ENCODE measurements at regions not wholly inside any gene's neighbourhood (a gene's known extent, or its start where the extent isn't known, plus 50 kb on each side); places are given as distances from the start of the nearest gene placed in this dataset.

DNA sequence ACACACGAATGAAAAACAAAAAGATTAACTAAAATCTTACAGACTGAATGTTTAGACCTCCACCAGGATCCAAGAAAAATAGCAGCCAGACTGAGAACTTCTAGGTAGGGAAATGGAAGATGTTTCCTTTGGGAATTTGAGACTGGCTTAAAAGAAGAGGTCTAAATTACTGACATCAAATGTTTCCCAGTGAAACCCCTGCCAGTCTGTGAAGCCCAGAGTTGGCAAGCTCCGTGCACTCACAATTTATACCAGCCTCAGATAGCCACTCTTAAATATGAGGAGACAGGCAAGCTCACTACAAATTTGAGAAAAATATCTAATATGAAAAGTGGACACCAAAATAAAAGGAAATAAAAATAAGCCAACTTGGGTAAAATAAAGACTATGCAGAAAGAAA is 700.5 kb upstream of the ZNF385D start:
- Histone ChIP-seq H2AFZ (ENCODE audit: low read length) (no peak overlapping the region), H2AK5ac (ENCODE audit: insufficient read length, low read length) (no peak overlapping the region), H3K4me2 (ENCODE audit: insufficient read depth, insufficient read length, low read length) (no peak overlapping the region), H2BK15ac (ENCODE audit: low read depth, low read length) (no peak overlapping the region), H2BK120ac (ENCODE audit: low read depth, low read length, poor library complexity, severe bottlenecking) (no peak overlapping the region), H2BK5ac (ENCODE audit: insufficient read length, low read length) (no peak overlapping the region), H3K27me3 (ENCODE audit: insufficient read depth, low read length) (no peaks in the 10 kb centered on the region), H3K27ac (ENCODE audit: insufficient read length, low read depth, low read length) (no peak overlapping the region), H3K14ac (ENCODE audit: insufficient read depth, low read length) (no peak overlapping the region), H3T11ph (ENCODE audit: low read length) (no peak overlapping the region), H3K23ac (ENCODE audit: insufficient read length, low read depth, low read length) (no peak overlapping the region), H4K20me1 (ENCODE audit: control insufficient read depth, insufficient read depth, insufficient read length) (no peaks in the 10 kb centered on the region), H3K79me1 (ENCODE audit: insufficient read depth, low read depth, low read length, poor library complexity, severe bottlenecking) (no peaks in the 10 kb centered on the region), H3K9me3 (ENCODE audit: control insufficient read depth, low read depth, low read length) (no peaks in the 10 kb centered on the region), H3K18ac (ENCODE audit: insufficient read length, low read depth, low read length) (no peak overlapping the region), H3K56ac (ENCODE audit: insufficient read length, low read depth, low read length) (no peak overlapping the region), H2BK20ac (ENCODE audit: low read depth, low read length, poor library complexity, severe bottlenecking) (no peak overlapping the region), H3K4ac (ENCODE audit: low read depth, low read length) (no peak overlapping the region), H4K91ac (ENCODE audit: insufficient read length, low read depth, low read length) (no peak overlapping the region), H4K8ac (replicated peaks; ENCODE audit: insufficient read length, low read depth, low read length) (no peak overlapping the region), H3K4me1 (ENCODE audit: insufficient read depth, low read length) (no peaks in the 10 kb centered on the region), H4K5ac (ENCODE audit: insufficient read length, low read depth, low read length) (no peak overlapping the region), H2BK12ac (ENCODE audit: insufficient read length, low read depth, low read length) (no peak overlapping the region), H3K23me2 (ENCODE audit: insufficient read length, low read depth, low read length, poor library complexity, severe bottlenecking) (no peaks in the 10 kb centered on the region), H3K79me2 (ENCODE audit: insufficient read depth, low read length) (no peaks in the 10 kb centered on the region), H3K9ac (ENCODE audit: extremely low read depth, insufficient read length, low read length) (no peak overlapping the region)
- Mint-ChIP-seq H3K9me3 (no peaks in the 10 kb centered on the region), H3K27ac (no peak overlapping the region), H3K36me3 (ENCODE audit: insufficient read depth in 1 of 3, low read depth in 3 of 3) (no peaks in the 10 kb centered on the region), H3K27me3 (ENCODE audit: low read depth) (no peaks in the 10 kb centered on the region), H3K4me1 (no peaks in the 10 kb centered on the region), H3K4me3 (no peak overlapping the region)
- WGBS (ENCODE audit: extremely low coverage, insufficient read length, low lambda C conversion rate) = no CpG with 5 or more reads among the region's 2 CpGs
- TF ChIP-seq, protein P1, sequence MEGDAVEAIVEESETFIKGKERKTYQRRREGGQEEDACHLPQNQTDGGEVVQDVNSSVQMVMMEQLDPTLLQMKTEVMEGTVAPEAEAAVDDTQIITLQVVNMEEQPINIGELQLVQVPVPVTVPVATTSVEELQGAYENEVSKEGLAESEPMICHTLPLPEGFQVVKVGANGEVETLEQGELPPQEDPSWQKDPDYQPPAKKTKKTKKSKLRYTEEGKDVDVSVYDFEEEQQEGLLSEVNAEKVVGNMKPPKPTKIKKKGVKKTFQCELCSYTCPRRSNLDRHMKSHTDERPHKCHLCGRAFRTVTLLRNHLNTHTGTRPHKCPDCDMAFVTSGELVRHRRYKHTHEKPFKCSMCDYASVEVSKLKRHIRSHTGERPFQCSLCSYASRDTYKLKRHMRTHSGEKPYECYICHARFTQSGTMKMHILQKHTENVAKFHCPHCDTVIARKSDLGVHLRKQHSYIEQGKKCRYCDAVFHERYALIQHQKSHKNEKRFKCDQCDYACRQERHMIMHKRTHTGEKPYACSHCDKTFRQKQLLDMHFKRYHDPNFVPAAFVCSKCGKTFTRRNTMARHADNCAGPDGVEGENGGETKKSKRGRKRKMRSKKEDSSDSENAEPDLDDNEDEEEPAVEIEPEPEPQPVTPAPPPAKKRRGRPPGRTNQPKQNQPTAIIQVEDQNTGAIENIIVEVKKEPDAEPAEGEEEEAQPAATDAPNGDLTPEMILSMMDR (conservative IDR thresholded peaks at IDR 0.05) = no peak
- DNase-seq = no peak
